GM21529 (cell line): ENCODE measurements at regions not wholly inside any gene's neighbourhood (a gene's known extent, or its start where the extent isn't known, plus 50 kb on each side); places are given as distances from the start of the nearest gene placed in this dataset.
A peak's percentile ranks its signal among the peaks of the same experiment; 100 is the strongest.
"Not testable (repeated sequence)": the region's sequence is repeated elsewhere in the genome, so short reads cannot be mapped to it uniquely, and the experiment has no call there.

Experiments
- ATAC-seq: cut with Tn5 transposase; IDR thresholded peaks from one replicate; pipeline ENCODE4 v1.9.1; 2021; ENCODE audit not compliant: unreplicated experiment

DNA sequence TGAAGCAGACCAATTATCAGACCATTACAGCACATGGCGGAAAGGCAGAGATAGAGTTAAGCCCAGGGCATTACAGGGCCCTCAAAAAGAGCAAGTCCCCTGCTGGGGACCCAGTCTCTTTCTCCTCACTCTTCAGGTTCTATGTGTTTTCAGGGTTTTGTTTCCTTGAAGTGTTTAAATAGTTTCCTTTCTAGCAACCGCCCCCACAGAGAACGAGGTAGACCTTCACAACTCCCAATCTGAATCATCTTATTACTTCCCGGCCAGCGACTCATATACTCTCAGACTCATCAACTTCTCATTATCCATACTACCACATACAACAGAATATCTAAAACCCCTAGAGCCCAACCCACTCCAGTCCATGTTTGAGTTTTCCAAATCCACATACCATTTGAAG is 526.6 kb upstream of the ARID1B start:
- no peak for ATAC-seq

DNA sequence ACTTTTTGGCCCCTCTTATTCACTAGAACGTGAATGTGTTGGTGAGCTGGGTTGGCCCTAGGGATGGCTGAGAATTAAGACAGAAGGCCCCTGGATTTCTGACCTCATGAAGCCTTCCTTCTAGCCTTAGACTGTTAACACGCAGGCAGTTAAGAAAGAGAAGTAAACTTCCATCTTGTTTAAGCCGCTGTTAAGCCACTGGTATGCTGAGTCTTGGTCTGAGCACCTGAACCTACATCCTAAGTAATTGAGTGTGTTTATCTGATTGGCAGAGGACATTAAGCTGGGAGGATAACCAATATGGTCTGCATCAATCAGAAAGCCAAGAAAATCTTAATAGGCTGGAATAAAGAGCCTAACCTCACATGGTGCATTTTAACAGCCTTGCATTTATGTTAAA is 535.0 kb upstream of the ARID1B start:
- ATAC-seq = no peak

DNA sequence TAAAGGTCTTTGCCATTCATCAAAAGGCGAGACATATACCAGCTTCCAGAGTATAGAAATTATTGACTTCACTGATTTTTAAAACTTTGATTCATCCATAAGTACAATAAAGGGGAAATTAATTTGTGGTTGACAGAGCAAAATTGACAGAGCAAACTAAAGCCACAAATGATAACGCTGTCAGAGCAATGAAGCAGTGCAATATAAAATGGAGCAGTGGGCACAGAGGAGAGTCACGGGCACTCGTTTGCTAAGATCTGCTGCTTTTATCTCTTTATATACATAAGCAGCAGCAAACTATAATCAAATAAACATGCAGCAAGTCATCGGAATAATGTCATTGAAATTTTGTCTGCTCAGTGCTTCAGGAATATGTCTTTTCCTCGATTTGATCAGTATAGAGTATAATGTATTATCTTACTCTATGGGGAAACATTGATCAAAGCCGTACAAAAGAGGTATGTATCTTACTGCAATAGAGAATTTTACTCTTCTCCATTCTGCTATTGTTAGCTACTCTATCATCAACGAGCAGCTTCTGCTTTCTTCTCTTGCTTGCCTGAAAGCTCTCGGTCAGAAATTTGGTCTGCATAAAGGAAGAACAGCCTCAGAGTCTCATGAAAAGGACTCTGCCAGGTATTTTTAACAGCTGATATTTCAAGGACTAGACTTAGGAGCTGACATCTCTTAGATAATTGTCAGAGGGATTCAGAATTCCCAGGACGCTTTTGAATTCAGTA is 546.0 kb upstream of the ARID1B start:
- no peak for ATAC-seq

DNA sequence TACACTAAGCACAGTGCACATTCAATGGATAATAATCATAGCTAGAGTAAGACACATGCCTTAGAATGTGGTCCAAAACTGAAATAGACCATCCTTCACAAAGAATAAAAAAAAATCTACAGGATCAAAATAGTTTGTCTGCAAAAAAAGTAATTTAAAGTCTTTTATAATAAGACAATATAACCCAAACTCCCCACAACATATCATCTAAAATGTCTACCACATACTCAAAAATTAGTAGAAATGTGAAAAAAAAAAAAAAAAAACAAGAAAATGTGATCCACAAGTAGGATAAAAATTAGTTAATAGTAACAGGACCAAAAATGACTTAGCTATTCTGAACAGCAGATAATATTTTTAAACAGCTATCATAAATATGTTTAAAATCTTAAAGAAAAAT is 557.2 kb upstream of the ARID1B start:
- ATAC-seq = no peak

DNA sequence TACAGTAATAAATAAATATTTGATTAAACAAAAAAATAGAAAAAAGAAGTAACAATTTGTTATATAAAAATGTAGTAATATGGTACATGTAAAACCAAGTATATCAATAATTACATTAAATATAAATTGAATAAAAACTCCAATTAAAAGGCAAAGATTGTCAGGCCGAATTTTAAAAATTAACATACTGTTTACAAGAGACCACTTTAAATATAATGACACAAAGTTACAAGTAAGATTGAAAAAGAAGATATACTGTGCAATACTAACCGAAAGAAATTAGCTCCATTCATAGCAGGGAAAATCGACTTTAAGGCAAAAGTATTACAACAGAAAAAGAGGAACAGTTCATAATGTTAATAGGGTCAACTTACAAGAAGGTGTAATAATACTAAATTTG is 571.5 kb upstream of the ARID1B start:
- no peak for ATAC-seq

DNA sequence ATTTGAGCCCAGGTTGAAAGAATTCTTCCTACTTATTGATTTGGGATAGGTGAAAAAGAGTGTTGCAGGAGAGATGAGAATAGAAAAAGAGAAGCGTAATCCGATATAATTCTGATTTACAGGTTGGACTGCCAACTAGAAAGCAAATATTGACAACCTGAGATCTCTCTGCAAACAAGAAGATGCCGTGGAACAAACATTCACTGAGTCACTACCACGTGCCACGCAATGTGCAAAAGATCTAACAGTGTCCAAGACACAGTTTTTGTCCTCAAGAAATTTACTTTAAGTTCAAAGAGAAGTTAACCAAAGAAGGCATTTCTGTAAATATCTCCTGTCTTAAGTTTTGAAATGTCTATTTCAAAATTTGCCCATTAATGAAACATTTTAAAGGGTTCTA is 578.0 kb upstream of the ARID1B start:
- no peak for ATAC-seq

DNA sequence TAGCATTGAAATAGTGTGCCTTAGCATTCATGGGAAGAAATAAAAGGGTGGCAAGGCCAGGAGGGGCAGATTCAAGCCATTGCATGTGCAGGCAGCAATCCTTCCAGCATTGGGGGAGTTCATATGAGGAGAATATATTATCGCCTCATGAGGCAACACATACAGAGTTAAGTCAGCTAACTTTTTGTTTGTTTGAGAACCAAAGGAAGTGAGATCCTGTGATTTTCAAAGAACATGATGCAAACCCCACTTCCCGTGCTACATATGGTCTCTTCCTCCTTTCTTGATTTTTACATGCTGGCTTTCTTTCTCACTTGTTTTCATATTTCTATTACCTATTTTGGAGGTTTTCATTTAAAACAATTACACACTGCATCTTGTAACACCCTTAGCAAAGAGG is 579.7 kb upstream of the ARID1B start:
- ATAC-seq = no peak

DNA sequence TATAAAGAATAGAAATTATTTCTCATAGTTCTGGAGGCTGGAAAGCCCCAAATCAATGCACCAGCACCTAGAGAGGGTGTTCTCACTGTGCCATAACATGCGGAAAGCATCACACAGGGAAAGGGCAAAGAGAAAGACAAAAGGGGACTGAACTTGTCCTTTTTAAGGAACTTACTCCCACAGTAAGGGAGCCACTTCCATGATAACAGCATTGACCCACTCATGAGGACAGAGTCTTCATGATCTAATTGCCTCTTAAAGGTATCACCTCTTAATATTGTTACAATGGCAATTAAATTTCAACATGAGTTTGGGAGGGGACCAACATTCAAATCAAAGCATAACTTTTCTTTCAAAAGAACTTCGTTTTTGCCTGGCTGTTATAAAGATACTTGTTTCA is 582.2 kb upstream of the ARID1B start:
- no peak for ATAC-seq

DNA sequence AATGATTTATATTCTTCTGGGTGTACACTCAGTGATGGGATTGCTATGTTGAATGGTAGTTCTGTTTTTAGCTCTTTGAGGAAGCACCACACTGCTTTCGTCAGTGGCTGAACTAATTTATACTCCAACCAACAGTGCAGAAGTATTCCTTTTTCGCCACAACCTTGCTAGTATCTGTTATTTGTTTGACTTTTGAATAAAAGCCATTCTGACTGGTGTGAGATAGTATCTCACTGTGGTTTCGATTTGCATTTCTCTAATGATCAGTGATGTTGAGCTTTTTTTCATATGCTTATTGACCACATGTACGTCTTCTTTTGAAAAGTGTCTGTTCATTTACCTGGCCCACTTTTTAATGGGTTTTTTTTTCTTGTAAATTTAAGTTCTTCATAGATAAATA is 583.8 kb upstream of the ARID1B start:
- no peak for ATAC-seq

DNA sequence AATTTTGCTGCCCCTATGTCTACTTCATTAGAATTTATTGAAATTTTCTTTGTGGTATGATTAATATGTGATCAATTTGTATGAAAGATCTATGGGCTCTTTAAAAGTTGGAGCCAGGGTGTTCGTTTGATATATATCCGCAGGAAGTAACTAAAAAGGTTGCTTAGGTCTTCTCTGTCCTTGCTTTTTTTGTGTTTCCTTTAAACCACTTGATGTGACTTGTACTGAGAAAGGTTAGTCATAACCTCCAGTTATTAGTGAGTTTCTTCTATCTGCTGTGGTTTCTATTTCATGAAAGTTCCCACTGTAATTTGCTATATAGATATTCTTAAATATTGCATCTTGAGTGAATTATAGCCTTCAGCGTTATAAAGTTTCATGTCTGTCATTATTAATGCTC is 585.3 kb upstream of the ARID1B start:
- ATAC-seq = peak; percentile 73

DNA sequence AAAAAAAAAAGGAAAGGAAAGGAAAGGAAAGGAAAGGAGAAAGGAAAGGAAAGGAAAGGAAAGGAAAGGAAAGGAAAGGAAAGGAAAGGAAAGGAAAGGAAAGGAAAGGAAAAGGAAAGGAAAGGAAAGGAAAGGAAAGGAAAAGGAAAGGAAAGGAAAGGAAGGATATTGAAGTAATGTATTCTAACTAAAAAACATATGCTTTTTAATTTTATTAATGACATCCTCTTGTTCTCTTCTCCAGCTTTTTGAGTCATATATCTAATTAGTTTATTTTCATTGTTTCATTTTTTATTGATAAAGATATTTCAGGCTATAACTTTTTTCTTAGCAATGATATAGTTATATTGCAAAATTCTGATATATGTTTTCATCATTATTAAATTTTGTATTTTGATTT is 585.8 kb upstream of the ARID1B start:
- not testable (repeated sequence) for ATAC-seq

DNA sequence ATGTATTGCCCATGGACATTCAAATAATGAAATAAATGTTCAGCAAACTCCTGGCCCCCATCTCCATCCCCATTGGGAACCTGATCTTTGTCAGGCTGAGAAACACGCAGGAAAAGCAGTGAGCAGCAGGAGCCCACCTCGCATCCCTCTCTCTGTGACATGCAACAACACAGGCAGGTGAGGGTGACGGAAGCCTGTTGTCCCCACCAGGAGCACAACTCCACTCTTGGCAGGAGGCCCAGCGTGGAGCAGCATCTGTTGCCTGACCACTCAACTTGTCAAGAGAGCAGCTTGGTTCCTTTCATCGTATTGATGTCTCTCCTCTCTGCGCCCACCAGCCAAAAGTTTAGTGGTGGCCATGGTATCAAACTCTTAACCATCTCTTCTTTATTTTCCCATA is 586.9 kb upstream of the ARID1B start:
- ATAC-seq = no peak

DNA sequence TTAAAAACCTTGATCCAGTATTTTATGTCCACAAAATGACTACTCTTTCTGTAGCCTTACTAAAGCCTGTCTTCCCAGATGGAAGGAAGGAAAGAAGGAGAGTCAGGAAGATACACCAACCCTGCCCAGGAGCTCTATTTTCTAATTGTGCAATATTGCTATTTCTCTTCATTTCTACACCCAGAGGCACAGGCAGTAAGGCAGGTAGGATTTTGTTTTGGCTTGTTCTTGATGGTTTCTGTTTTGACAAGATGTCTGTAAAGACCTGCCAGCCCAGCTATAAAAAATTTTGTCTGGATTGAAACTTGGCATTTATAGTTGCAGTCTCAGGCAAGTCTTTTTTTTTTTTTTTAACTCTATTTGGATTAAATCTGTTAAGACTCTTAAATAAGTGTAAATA is 587.5 kb upstream of the ARID1B start:
- ATAC-seq = no peak

DNA sequence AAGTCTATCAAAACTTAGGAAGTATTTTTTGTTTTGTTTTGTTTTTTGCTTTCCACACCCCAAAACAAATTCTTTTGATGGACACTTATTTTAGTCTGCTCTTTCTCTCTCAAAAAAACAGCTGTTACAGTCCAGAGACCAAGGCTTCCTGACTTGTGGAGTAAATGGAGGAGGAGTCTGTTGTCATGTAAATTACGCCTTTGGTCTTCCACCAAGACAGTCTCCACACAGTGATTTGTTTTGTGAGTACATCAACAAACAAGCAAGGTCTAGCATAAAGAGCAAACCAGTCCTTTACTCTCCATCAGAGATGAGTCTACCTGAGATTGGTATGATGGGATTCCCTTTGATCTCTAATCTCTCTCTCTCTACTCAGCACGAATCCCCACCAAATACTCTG is 588.0 kb upstream of the ARID1B start:
- ATAC-seq = no peak

DNA sequence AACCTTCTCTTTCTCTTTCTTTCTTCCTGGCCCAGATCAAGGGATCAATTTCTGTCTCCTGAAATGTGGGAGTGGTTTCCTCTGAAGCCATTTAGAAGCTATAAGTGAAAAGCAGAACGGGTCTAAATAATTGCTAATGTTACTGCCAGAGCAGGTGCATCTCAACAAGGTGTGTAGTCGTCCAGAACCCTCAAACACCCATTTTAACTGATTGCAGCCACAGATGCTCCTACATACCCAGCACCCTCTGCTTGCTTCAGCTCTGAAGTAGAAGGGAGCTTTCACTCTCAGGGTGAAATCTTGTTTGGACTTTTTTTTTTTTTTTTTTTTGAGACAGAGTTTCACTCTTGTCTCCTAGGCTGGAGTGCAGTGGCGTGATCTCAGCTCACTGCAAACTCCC is 592.1 kb upstream of the ARID1B start:
- no peak for ATAC-seq

DNA sequence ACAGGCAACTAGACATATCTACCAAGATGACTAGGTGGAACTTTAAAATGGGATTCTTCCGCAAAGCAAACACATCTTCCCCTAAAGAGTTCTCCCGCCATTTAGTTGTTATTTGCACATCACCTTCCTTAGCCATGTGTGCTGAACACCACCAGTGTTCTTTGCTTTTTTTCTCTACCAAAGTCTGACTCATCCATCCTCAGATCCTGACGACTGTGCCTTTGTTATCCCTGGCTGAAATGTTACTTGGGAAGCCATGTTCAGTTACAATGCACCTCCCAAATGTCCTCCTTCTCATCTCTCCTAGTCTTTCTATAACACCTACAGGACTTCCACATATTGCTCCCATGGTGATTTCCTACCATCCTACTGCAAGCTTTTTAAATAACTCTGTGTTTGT is 593.5 kb upstream of the ARID1B start:
- ATAC-seq = no peak

DNA sequence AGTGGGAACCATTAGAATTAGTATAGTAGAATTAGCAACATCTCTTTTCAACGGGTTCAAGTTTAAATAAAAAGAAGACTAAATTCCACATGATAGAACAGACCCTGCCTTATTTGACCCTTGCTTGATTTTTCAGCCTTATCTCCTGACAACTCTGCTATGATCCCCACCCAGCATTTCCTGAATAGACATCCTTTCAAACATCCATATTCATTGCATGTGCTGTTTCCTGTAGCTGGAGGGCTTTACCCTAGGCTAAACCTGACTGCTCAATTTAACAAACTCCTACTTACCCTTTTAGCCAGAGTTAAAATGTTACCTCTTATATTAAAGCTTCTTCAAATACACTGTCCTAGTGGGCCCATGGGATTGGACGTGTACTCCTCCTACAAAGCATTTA is 594.8 kb upstream of the ARID1B start:
- no peak for ATAC-seq

DNA sequence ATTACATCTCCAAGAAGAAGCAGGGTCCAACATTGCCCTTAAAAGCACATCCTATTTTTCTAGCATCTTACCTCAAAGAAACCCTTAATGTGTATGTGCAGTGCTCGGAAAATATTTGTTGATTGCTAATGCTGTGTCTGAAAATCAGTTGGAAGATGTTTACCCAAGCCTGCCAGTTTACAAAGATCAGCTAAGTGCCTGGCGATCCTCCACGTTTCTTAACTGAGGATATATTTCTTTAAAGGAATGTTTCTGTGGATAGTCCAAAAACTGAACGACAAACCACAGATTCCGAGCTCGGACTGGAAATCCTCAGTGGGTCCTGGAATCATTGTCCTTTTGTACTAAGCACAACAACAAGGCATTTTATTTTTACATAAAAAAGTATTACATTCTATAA is 595.7 kb upstream of the ARID1B start:
- no peak for ATAC-seq

DNA sequence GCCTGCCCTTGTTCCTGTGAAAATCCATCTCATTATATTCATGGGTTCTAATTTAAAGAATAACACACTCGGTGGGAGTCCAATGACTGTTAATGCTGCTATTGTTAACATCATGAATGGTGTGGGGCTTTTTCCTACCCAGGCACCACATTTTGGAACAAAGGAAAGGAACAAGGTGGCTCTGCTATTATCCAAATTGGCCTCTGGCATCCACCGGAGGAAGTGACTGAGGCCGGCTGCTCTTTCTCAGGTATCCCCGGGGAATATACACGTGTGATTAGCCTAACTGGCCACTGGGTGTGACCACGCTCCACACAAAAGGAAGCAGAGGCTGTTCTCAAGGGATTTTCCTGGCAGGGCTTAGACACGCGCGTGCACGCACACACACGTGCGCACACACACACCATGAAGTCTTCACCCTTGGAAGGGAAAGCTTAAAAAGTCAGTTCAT is 601.2 kb upstream of the ARID1B start:
- no peak for ATAC-seq

DNA sequence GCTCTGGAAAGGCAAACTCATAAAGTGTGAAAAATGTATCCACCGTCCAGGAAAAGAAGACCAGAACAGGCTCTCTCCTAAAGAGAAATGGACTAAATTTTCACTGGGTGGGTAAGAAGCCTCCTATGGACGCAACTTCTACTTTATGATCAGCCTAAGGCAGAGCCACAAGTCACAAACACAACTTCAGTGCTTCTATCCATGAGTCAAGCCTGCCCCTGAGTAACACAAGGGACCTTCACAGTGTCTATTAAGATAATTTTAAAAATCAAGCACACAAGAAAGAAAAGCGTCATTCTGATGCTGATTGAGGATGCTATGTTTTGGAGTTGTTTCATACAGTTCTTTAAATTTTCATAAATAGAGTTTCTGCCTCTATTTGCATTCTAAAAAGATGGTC is 601.7 kb upstream of the ARID1B start:
- no peak for ATAC-seq

DNA sequence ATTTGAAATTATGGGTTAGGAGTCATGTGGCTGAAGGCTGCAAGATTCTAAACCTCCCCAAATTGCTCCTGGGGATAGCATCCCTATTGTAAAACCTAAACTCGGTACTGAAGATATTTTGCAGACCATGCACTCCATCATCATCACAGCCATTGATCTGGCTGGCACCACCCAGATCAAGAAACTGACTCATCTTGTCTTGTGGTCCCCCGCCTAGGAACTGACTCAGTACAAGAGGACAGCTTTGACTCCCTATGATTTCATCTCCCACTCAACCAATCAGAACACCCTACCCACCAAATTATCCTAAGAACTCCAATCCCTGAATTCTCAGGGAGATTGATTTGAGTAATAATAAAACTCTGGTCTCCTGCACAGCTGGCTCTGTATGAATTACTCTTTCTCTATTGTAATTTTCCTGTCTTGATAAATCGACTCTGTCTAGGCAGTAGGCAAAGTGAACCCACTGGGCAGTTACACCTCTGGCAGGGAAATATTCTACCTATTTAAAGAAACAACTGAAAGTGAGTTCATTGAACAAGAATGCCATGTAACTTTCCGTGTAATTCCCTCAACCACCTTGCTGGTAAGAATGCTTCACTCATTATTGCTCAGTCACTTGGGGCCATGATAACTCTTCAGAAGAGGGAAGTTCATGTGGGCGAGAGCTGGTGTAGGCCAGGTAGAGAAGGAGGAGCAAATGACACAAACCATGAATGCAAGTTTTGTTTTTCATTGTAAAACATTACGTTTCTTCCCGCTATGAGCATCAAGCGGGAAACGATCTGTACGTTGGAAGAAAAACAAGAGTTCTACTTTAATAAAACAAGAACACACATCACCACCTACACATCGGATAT is 602.9 kb upstream of the ARID1B start:
- ATAC-seq = no peak

DNA sequence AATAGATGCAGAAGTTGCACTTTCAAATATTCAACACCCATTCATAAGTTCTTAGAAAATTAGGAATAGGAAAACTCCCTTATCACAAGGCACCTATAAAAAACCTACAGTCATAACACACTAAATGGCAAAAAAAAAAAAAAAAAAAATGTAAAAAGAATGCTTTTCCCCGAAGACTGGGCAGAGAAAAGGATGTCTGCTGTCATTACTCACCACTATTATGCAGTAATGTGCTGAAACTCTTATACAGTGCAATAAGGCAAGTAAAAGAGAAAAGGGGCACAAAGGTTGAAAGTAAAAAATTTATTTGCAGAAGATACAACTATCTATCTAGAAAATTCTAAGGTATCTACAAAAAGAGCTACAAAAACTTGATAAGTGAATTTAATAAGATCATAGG is 607.8 kb upstream of the ARID1B start:
- ATAC-seq = no peak
